Amygdala (tissue), 56 donors: ENCODE measurements at regions not wholly inside any gene's neighbourhood (a gene's known extent, or its start where the extent isn't known, plus 50 kb on each side); places are given as distances from the start of the nearest gene placed in this dataset.

Experiments used
- DNase-seq, 56 donors: peaks; one replicate each; lab custom pipeline; 2025; lab: John Stamatoyannopoulos, UW

GRCh38 chr14:25552826-25553225, 502.9 kb upstream of the STXBP6 start:
- no peak for DNase-seq

- DNase-seq: no peak
Measured at GRCh38 chr14:25551674-25552073, 501.7 kb upstream of the STXBP6 start.

GRCh38 chr14:25546826-25547225, 496.9 kb upstream of the STXBP6 start:
- no peak for DNase-seq

GRCh38 chr14:25537846-25538455, 488.0 kb upstream of the STXBP6 start:
- DNase-seq: peak in 8 of 56 donors; percentile 0 to 21 (median 6)

- no peak for DNase-seq
Measured at GRCh38 chr14:25526290-25526689, 476.3 kb upstream of the STXBP6 start.

- no peak for DNase-seq
Measured at GRCh38 chr14:25522926-25523325, 473.0 kb upstream of the STXBP6 start.

GRCh38 chr14:25522116-25522515, 472.2 kb upstream of the STXBP6 start:
- no peak for DNase-seq

- DNase-seq: no peak
Measured at GRCh38 chr14:25521616-25522015, 471.7 kb upstream of the STXBP6 start.

GRCh38 chr14:25520821-25521220, 470.9 kb upstream of the STXBP6 start:
- DNase-seq: peak in 2 of 56 donors; percentile 9 to 14

- DNase-seq: no peak
Measured at GRCh38 chr14:25518364-25518763, 468.4 kb upstream of the STXBP6 start.

- no peak for DNase-seq
Measured at GRCh38 chr14:25516838-25517237, 466.9 kb upstream of the STXBP6 start.

- no peak for DNase-seq
Measured at GRCh38 chr14:25508845-25509244, 458.9 kb upstream of the STXBP6 start.

GRCh38 chr14:25501749-25502148, 451.8 kb upstream of the STXBP6 start:
- DNase-seq: no peak

GRCh38 chr14:25488961-25489360, 439.0 kb upstream of the STXBP6 start:
- DNase-seq: no peak

- no peak for DNase-seq
Measured at GRCh38 chr14:25485381-25485780, 435.4 kb upstream of the STXBP6 start.

- DNase-seq: no peak
Measured at GRCh38 chr14:25484906-25485305, 435.0 kb upstream of the STXBP6 start.

- DNase-seq: no peak
Measured at GRCh38 chr14:25484235-25484634, 434.3 kb upstream of the STXBP6 start.

- DNase-seq: no peak
Measured at GRCh38 chr14:25477316-25478098, 427.6 kb upstream of the STXBP6 start.

- no peak for DNase-seq
Measured at GRCh38 chr14:25472700-25473099, 422.8 kb upstream of the STXBP6 start.

- DNase-seq: no peak
Measured at GRCh38 chr14:25464772-25465171, 414.8 kb upstream of the STXBP6 start.

- DNase-seq: no peak
Measured at GRCh38 chr14:25464078-25464477, 414.1 kb upstream of the STXBP6 start.

GRCh38 chr14:25463480-25463879, 413.5 kb upstream of the STXBP6 start:
- no peak for DNase-seq
